Stimulated activated memory B cell treated with anti-CD40 and anti-IgM and Interleukin-4, amounts not matched to agents 10 μg/mL and 1 μg/mL and 100 μg/mL, for 72 hours (primary cell): ENCODE measurements at regions not wholly inside any gene's neighbourhood (a gene's known extent, or its start where the extent isn't known, plus 50 kb on each side); places are given as distances from the start of the nearest gene placed in this dataset.

Source experiments
- ATAC-seq: fragments of 150-1000 bp; cut with Tn5 transposase; 2 replicates; pipeline ENCODE4 v1.10.0; 2021
- H3K27ac Mint-ChIP-seq: one replicate; pipeline ENCODE4 v1.8.0; 2022; ENCODE audit warnings: mild to moderate bottlenecking, mixed read lengths
- H3K27me3 Mint-ChIP-seq: one replicate; pipeline ENCODE4 v1.8.0; 2022; ENCODE audit warnings: mixed read lengths
- H3K36me3 Mint-ChIP-seq: one replicate; pipeline ENCODE4 v1.8.0; 2022; ENCODE audit warnings: mixed read lengths
- H3K4me1 Mint-ChIP-seq: one replicate; pipeline ENCODE4 v1.8.0; 2022; ENCODE audit warnings: mixed read lengths
- H3K4me3 Mint-ChIP-seq: one replicate; pipeline ENCODE4 v1.8.0; 2022; ENCODE audit warnings: mild to moderate bottlenecking, moderate library complexity, mixed read lengths
- H3K9me3 Mint-ChIP-seq: one replicate; pipeline ENCODE4 v1.8.0; 2022; ENCODE audit warnings: mixed read lengths

DNA sequence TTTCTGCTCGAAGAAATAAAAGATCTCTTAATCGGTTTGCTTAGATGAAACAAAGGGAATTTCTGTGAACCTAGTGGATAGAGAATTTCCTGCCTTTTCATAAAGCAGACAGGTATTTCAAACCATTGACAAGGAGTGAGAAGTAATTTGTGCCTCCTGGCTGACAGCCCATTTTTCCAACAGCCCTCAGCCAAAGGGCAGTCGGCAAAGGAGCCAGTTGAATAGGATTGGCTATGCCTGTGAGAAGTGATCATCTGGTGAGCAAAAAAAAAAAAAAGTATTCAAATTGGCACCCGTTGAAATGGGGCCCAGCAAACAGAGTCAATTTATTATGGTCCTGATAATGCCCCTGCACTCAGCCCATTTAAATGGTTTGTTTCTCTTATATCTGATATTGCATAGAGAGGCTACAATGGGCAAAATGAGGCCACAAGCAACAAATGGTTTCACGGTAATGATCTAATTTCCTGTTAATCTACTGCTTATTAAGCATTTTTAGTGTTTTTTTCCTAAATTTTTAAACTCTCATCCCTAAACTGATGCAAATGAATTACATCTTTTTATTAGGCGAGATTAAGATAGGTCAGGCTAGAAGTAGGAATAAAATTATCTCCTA, 477.5 kb downstream of the NUF2 start:
- H3K9me3 Mint-ChIP-seq: no peaks in the 10 kb centered on the region
- no peak overlapping the region for H3K27ac Mint-ChIP-seq
- ATAC-seq: no peak
- no peaks in the 10 kb centered on the region for H3K27me3 Mint-ChIP-seq
- no peak overlapping the region for H3K4me3 Mint-ChIP-seq
- no peaks in the 10 kb centered on the region for H3K4me1 Mint-ChIP-seq
- no peaks in the 10 kb centered on the region for H3K36me3 Mint-ChIP-seq

DNA sequence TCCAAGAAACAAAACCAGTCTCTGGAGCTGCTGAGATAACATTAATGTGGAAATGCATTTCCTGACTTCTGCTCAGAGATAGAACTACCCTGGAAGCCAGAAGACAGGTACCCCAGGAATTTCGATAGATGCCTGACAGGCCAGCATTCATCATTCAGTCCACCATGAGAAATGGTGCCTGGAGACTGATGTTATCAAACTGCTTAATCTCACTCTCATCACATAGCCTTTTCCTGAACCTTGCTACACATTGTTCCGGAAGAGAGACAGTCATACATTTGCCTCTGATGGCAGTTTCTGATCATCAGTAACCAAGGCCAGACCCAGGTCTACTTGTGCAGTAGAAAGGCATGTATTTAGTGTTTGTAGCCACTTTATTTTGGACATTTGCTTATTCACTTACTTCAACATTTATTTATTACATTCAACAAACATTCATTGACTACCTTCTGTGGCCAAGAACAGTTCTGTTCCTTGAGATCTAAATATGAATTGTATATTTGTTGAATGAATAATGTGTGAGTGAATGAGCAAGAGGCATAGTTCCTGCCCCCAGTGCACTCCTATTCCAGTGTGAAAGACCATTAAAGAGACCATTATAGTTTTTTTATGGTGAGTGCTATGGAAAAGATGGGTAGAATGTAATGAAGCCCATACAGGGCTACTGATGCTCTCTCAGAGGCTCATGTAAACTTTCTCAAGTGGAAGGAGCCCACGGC, 485.7 kb downstream of the NUF2 start:
- H3K27me3 Mint-ChIP-seq: no peaks in the 10 kb centered on the region
- no peaks in the 10 kb centered on the region for H3K36me3 Mint-ChIP-seq
- H3K27ac Mint-ChIP-seq: no peak overlapping the region
- ATAC-seq: no peak
- no peak overlapping the region for H3K4me3 Mint-ChIP-seq
- no peaks in the 10 kb centered on the region for H3K4me1 Mint-ChIP-seq
- H3K9me3 Mint-ChIP-seq: peaks cover 8% of the 10 kb centered on the region

DNA sequence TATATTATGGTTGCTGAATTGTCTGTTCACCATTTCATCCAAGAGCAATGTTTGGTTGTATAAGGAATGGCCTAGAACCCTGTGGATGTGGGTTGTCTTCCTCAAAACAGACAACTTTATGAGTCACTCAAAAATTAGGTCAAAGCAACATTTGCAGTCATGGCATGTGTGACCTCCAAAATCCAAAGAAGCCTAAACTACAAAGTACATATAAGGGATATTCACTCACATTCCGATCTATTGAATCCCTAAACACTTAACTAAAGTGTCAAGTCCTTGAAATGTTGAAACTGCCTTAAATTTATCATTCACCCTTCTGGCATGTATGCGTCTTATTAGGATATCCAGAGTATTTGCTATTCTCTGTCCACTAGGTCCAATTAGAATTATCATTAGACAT, 491.5 kb downstream of the NUF2 start:
- H3K36me3 Mint-ChIP-seq: no peaks in the 10 kb centered on the region
- no peaks in the 10 kb centered on the region for H3K27me3 Mint-ChIP-seq
- no peak for ATAC-seq
- H3K9me3 Mint-ChIP-seq: peaks cover 5% of the 10 kb centered on the region
- H3K27ac Mint-ChIP-seq: no peak overlapping the region
- H3K4me1 Mint-ChIP-seq: no peaks in the 10 kb centered on the region
- no peak overlapping the region for H3K4me3 Mint-ChIP-seq

DNA sequence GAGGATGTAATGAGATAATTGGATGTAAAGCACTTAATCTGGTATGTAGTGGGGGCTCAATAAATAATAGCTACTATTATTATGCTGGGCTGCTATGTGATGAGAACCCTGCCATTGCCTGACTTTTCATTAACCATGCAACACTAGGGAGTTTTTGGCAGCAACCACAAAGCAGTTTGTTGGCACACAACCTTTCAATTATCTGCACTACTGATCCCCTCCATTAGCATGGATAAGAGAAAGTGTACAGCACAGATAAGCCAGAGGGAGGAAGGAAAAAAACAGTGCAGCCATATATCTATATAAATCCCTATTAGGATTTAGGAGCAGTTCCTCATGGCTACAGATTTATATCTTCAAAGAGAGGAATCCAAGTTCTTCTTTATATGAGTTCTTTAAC, 498.5 kb downstream of the NUF2 start:
- no peaks in the 10 kb centered on the region for H3K27me3 Mint-ChIP-seq
- no peak overlapping the region for H3K4me3 Mint-ChIP-seq
- no peaks in the 10 kb centered on the region for H3K4me1 Mint-ChIP-seq
- H3K36me3 Mint-ChIP-seq: no peaks in the 10 kb centered on the region
- peaks cover 2% of the 10 kb centered on the region for H3K9me3 Mint-ChIP-seq
- H3K27ac Mint-ChIP-seq: no peak overlapping the region
- ATAC-seq: no peak

DNA sequence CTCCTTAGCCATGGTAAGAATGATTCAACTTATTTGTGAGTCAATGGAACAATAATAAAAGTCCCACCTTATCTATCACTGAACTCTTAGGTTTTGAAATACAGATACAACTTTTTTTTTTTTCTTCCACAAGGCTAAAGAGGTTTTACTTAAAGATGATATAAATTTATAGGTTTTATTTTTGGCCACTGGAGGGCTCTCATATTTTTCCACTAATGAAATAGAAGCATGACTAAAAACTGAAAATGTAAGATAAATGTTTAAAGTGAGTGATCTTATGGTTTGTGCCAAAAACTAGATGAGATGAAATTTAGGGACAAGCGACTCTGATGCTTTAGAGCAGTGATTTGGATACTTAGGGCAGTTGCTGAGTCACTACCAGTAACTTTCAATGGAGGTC, 499.0 kb downstream of the NUF2 start:
- no peaks in the 10 kb centered on the region for H3K36me3 Mint-ChIP-seq
- no peaks in the 10 kb centered on the region for H3K4me1 Mint-ChIP-seq
- H3K4me3 Mint-ChIP-seq: no peak overlapping the region
- no peaks in the 10 kb centered on the region for H3K27me3 Mint-ChIP-seq
- no peak for ATAC-seq
- H3K9me3 Mint-ChIP-seq: peaks cover 2% of the 10 kb centered on the region
- H3K27ac Mint-ChIP-seq: no peak overlapping the region

DNA sequence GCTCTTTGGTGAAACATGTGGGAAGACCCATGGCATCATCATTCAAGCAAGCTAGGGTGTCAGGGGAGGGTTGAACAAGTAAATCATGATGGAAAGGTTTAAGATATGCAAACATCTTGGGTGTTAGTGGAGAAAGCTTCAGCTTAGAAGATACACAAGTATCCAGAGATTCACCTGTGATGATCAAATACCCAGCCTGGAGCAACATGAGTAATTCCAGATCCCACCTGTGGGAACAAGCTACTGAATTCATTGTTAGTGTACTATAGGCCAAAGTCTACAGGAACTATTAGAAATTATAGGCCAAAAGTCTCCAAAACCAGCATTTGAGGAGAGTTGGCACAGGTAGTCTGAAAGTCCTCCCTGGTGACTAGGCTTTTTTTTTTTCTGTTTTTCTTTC, 499.9 kb downstream of the NUF2 start:
- Mint-ChIP-seq H3K27ac (no peak overlapping the region), H3K9me3 (peaks cover 2% of the 10 kb centered on the region), H3K27me3 (no peaks in the 10 kb centered on the region), H3K36me3 (no peaks in the 10 kb centered on the region), H3K4me1 (no peaks in the 10 kb centered on the region), H3K4me3 (no peak overlapping the region)
- no peak for ATAC-seq

DNA sequence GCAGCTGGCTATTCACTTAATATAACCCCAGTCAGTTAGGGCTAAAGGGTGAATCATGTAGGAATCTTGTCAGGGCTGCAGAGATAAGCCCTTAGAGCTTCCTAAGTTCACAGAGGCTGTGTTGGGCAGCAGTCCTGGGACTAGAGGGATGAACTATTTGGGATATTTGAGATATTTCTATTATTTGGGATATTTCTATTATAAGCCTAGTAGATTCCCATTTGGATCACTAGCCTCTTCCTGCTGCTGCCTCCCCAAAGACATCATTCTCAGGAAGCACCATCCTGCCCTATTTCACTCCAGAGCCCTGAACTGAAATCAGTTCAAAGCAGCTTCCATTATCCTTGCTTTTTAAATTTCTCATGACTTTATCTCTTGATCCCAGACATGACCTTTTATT, 501.3 kb downstream of the NUF2 start:
- Mint-ChIP-seq H3K27me3 (no peaks in the 10 kb centered on the region), H3K4me1 (no peaks in the 10 kb centered on the region), H3K4me3 (no peak overlapping the region), H3K9me3 (peaks cover 2% of the 10 kb centered on the region), H3K36me3 (no peaks in the 10 kb centered on the region), H3K27ac (no peak overlapping the region)
- no peak for ATAC-seq

DNA sequence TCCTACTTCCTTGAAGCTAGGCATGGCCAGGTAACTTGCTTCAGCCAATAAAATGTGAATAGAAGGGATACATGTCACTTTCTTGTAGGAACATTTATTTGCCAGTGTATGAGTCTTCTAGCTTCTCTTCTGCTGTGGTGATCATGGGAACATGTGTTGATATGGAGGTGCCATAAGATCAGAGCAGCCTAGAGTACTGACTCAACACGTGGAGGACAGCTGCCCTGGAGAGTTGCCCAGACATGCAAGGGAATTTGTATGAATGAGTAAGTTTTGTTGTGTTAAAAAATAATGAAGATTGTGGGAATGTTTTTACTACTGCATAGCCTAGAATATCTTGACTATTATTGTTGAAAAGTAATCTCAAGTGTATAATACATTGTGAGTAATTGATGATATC, 502.3 kb downstream of the NUF2 start:
- Mint-ChIP-seq H3K36me3 (no peaks in the 10 kb centered on the region), H3K4me1 (no peaks in the 10 kb centered on the region), H3K4me3 (no peak overlapping the region), H3K27me3 (no peaks in the 10 kb centered on the region), H3K27ac (no peak overlapping the region), H3K9me3 (peaks cover 2% of the 10 kb centered on the region)
- ATAC-seq: no peak

DNA sequence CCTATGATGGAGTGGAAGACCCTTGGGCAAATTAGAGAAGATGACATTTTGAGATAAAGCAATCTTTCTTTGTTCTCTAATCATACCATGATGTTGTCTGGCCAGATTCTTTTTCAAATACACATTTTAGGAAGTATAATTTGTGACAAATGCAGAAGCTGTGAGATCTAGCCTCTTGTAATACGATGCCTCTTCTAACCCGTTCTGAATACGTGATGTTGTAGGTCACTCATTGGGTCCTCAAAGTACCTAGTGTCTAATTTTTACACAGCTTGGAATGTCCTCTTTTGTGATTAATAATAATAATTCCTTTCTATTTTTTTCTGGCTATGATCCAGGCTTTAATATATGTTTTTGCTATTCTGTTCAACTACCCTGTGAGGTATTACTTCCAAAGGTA, 502.7 kb downstream of the NUF2 start:
- ATAC-seq: no peak
- Mint-ChIP-seq H3K4me3 (no peak overlapping the region), H3K27ac (no peak overlapping the region), H3K27me3 (no peaks in the 10 kb centered on the region), H3K4me1 (no peaks in the 10 kb centered on the region), H3K9me3 (peaks cover 2% of the 10 kb centered on the region), H3K36me3 (no peaks in the 10 kb centered on the region)

DNA sequence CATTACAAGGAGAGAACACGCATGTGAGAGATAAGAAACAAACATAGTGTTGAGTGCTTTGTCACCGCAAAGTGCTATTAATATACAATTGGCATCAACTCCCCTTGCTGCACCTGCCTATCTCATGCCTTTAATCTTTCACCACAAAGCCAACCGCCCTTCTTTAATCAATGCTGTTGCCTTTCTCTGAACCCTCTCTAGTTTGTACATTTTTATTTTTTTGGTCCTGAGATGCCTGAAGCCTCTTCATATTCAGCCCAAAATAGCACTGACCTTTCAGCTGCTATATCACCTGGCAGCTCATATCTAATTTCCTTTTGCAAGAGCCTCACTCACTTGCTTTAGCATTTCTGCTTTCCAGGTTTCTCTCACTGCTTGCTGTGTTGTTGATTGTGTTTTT, 504.7 kb downstream of the NUF2 start:
- no peaks in the 10 kb centered on the region for H3K4me1 Mint-ChIP-seq
- no peak for ATAC-seq
- H3K9me3 Mint-ChIP-seq: peaks cover 2% of the 10 kb centered on the region
- H3K4me3 Mint-ChIP-seq: no peak overlapping the region
- H3K27ac Mint-ChIP-seq: no peak overlapping the region
- no peaks in the 10 kb centered on the region for H3K36me3 Mint-ChIP-seq
- no peaks in the 10 kb centered on the region for H3K27me3 Mint-ChIP-seq

DNA sequence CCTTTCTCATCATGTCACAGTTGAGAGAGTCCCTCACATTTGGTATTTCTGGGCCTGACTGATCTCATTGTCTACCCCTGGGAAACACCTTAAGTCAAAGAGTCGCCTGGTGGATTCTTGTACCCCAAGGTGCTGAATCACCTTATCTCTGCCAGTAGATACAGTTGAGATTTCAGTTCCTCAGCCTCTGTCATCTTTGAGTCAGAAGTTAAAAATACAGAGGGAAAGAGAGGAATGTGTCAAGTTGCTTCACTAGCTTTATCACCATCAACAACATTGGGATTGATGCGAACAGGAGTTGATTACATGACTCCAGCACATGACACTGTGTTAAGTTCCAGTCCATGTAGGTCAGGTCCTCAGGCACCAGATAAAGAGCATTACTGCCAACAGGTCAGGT, 513.0 kb downstream of the NUF2 start:
- Mint-ChIP-seq H3K9me3 (no peaks in the 10 kb centered on the region), H3K4me1 (no peaks in the 10 kb centered on the region), H3K27me3 (no peaks in the 10 kb centered on the region), H3K4me3 (no peak overlapping the region), H3K36me3 (no peaks in the 10 kb centered on the region), H3K27ac (no peak overlapping the region)
- ATAC-seq: no peak

DNA sequence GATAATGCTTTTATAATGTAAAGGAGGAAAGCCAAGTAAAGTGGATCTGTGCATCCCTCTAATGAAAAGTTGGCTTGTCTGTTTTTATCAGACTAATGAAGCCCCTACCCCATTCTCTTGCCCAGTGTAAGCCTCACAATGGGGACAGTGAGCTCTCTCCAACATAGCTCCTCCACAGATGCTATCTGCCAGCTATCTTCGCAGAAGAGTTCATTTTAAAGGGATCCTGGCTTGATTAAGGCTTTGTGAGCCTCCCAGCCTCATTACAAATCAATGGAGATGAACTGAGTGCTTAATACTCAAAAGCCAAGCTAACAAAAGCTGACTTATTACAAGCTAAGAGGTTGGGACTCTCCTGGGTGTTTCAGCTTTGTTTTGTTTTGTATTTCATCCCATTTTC, 514.7 kb downstream of the NUF2 start:
- no peak for ATAC-seq

DNA sequence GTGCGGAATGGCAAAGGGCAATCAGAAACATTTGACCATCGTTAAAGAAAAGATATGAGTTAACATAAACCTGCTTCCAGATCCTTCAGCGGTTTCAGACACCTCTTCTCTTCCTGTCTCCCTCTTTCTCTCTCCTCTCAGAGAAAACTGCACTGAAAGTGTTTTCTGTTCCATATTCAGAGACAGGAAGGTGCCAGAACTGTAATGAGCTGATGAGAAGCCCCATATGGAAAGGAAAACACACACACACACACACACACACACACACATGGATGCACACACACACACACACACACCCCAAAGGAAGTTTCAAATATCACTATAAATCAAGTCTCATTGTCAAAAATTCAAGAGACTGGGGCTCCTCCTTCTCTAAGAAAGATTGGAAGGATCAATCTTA, 515.5 kb downstream of the NUF2 start:
- ATAC-seq: no peak
- no peak overlapping the region for H3K4me3 Mint-ChIP-seq
- no peak overlapping the region for H3K27ac Mint-ChIP-seq
- no peaks in the 10 kb centered on the region for H3K4me1 Mint-ChIP-seq
- no peaks in the 10 kb centered on the region for H3K9me3 Mint-ChIP-seq
- no peaks in the 10 kb centered on the region for H3K36me3 Mint-ChIP-seq
- no peaks in the 10 kb centered on the region for H3K27me3 Mint-ChIP-seq

More for the DNA sequence above, 514.7 kb downstream of the NUF2 start:
- H3K4me3 Mint-ChIP-seq: no peak overlapping the region
- H3K9me3 Mint-ChIP-seq: no peaks in the 10 kb centered on the region
- no peaks in the 10 kb centered on the region for H3K36me3 Mint-ChIP-seq
- no peaks in the 10 kb centered on the region for H3K27me3 Mint-ChIP-seq
- no peak overlapping the region for H3K27ac Mint-ChIP-seq
- H3K4me1 Mint-ChIP-seq: no peaks in the 10 kb centered on the region

DNA sequence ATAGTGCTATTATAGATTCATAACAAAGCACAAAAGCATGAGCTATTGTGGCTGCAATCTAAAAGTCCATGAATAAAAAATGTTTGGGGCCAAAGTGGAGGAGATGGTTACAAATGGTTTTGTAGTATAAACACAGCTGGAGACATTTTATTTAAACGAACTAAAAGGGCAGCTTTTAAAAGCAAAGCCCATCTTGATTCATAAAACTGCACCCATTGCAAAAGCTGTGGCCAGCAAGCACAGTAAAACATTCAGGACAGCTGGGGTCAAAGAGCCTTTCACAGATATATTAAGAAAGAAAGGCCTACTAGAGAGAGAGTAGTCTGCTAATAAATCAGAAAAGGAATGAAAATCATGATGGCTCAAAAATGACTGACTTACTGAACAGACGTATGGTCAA, 520.8 kb downstream of the NUF2 start:
- Mint-ChIP-seq H3K27me3 (no peaks in the 10 kb centered on the region), H3K9me3 (peaks cover 3% of the 10 kb centered on the region), H3K36me3 (no peaks in the 10 kb centered on the region), H3K4me3 (no peak overlapping the region), H3K4me1 (no peaks in the 10 kb centered on the region), H3K27ac (no peak overlapping the region)
- no peak for ATAC-seq

DNA sequence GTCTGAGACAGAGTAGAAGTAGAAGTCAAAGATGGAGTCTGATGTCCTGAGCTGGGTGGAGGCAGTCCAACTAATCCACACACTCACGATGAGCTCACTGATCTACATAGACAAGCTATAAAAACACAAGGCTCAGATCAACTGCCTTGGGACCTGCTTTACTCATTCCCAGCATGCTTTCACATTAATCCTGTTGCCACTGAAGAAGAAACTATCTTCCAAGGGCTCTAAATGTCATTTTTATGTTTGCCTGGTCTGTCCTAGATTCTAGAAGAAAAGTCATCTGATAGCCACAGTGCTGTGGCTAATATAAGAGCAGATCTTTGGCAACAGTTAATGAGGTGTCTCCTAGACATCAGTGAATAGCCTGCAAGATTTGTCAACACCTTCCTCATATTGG, 522.7 kb downstream of the NUF2 start:
- Mint-ChIP-seq H3K4me1 (no peaks in the 10 kb centered on the region), H3K4me3 (no peak overlapping the region), H3K27me3 (no peaks in the 10 kb centered on the region), H3K9me3 (peaks cover 3% of the 10 kb centered on the region), H3K36me3 (no peaks in the 10 kb centered on the region), H3K27ac (no peak overlapping the region)
- ATAC-seq: no peak

DNA sequence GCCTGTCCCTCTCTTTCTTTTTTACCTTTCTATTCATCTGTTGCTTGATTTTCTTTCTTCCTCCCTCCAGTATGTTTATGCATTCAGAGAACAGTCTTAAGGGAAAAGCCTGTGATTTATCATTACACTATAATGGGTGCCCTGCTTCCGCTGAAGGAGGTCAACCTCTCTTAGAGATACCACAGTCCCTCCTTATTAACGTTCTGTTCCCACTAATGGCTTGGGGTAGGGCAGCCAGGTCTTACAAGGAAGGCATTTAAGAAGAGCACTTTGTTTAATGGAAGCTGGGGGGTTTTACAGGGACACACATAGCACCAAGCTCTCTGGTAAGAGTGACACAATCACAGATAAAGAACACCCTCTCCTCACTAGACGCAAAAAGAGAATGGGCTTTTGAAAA, 523.5 kb downstream of the NUF2 start:
- no peaks in the 10 kb centered on the region for H3K36me3 Mint-ChIP-seq
- ATAC-seq: no peak
- no peaks in the 10 kb centered on the region for H3K4me1 Mint-ChIP-seq
- H3K4me3 Mint-ChIP-seq: no peak overlapping the region
- H3K27ac Mint-ChIP-seq: no peak overlapping the region
- H3K9me3 Mint-ChIP-seq: peaks cover 3% of the 10 kb centered on the region
- H3K27me3 Mint-ChIP-seq: no peaks in the 10 kb centered on the region
